ENCODE measurements at regions not wholly inside any gene's neighbourhood (a gene's known extent, or its start where the extent isn't known, plus 50 kb on each side); places are given as distances from the start of the nearest gene placed in this dataset.
"Not testable (repeated sequence)": the region's sequence is repeated elsewhere in the genome, so short reads cannot be mapped to it uniquely, and the experiment has no call there.

DNA sequence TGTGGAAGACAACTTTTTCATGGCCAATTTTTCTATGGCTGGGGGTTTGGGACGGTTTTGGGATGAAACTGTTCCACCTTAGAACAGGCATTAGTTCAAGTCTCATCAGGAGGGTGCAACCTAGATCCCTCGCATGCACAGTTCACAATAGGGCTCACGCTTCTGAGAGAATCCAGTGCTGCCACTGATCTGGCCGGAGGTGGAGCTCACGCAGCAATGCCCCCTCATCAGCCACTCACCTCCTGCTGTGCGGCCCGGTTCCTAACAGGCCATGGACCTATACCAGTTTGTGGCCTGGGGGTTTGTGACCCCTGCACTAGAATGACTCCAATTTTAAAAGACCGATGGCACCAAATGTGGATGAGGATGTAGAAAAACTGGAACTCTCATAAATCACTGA is 127.2 kb upstream of the IER5L start:
- ATAC-seq = no peak

DNA sequence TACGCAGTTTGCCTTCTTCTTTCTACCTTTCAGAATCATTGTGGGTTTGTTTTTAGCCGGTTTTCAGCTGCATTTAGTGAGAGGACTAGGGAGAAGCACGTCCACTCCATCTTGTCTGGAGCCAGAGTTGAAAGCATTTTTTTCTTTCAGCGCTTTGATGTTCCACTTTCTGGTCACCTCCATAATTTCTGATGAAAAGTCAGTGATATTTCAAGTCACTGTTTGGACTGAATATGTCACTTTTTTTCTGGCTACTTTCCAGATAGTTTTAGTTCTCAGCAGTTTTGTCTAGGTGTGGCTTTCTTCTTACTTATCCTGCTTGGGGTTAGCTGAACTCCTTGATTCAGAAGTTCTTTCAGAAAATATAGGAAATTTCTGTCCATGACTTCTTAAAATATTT is 123.9 kb upstream of the IER5L start:
- DNase-seq = no peak
- H3K36me3 ChIP-seq = no peaks in the 10 kb centered on the region
- peaks cover 0 to 9% (median 0%) of the 10 kb centered on the region in 12 donors for H3K9me3 ChIP-seq
- ATAC-seq = no peak
- no peak for TF ChIP-seq POLR2A (IDR thresholded peaks at IDR 0.05)
- TF ChIP-seq, protein P1, sequence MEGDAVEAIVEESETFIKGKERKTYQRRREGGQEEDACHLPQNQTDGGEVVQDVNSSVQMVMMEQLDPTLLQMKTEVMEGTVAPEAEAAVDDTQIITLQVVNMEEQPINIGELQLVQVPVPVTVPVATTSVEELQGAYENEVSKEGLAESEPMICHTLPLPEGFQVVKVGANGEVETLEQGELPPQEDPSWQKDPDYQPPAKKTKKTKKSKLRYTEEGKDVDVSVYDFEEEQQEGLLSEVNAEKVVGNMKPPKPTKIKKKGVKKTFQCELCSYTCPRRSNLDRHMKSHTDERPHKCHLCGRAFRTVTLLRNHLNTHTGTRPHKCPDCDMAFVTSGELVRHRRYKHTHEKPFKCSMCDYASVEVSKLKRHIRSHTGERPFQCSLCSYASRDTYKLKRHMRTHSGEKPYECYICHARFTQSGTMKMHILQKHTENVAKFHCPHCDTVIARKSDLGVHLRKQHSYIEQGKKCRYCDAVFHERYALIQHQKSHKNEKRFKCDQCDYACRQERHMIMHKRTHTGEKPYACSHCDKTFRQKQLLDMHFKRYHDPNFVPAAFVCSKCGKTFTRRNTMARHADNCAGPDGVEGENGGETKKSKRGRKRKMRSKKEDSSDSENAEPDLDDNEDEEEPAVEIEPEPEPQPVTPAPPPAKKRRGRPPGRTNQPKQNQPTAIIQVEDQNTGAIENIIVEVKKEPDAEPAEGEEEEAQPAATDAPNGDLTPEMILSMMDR (IDR thresholded peaks at IDR 0.05) = no peak
- no peak overlapping the region for H3K27ac ChIP-seq
- no peaks in the 10 kb centered on the region for H3K27me3 ChIP-seq
- no peak overlapping the region for H3K4me3 ChIP-seq
- WGBS, 4 donors = 86 to 92% (median 89%) methylated on average over 4 of the region's 4 CpGs
- intact Hi-C loops (cut with DNase I) = no loop called here
- no peaks in the 10 kb centered on the region for H3K4me1 ChIP-seq

More for the DNA sequence above, 127.2 kb upstream of the IER5L start:
- no peak overlapping the region for H3K4me3 ChIP-seq
- DNase-seq = peak in 1 of 5 donors; percentile 9
- H3K9me3 ChIP-seq = peaks cover 0 to 9% (median 0%) of the 10 kb centered on the region in 12 donors
- WGBS, 4 donors = 80 to 89% (median 84%) methylated on average over 8 of the region's 8 CpGs
- no peak overlapping the region for H3K27ac ChIP-seq
- H3K4me1 ChIP-seq = no peaks in the 10 kb centered on the region
- H3K27me3 ChIP-seq = no peaks in the 10 kb centered on the region
- intact Hi-C loops (cut with DNase I) = no loop called here
- no peaks in the 10 kb centered on the region for H3K36me3 ChIP-seq
- TF ChIP-seq, protein P1 (IDR thresholded peaks at IDR 0.05) = no peak
- TF ChIP-seq POLR2A (IDR thresholded peaks at IDR 0.05) = no peak

DNA sequence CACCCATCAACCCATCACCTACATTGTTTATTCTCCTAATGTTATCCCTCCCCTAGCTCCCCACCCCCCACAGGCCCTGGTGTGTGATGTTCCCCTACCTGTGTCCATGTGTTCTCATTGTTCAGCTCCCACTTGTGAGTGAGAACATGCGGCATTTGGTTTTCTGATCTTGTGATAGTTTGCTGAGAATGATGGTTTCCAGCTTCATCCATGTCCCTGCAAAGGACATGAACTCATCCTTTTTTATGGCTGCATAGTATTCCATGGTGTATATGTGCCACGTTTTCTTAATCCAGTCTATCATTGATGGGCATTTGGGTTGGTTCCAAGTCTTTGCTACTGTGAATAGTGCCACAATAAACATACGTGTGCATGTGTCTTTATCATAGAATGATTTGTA is 118.1 kb upstream of the IER5L start:
- H3K27me3 ChIP-seq; intact Hi-C loops (cut with DNase I); ATAC-seq; H3K4me3 ChIP-seq; H3K4me1 ChIP-seq; H3K27ac ChIP-seq; H3K36me3 ChIP-seq: not testable (repeated sequence)
- peaks cover 0 to 18% (median 8%) of the 10 kb centered on the region in 12 donors for H3K9me3 ChIP-seq
- WGBS, 4 donors = 88 to 95% (median 92%) methylated on average over 2 to 3 of the region's 3 CpGs
- peak in 1 of 5 donors; percentile 2 for DNase-seq

DNA sequence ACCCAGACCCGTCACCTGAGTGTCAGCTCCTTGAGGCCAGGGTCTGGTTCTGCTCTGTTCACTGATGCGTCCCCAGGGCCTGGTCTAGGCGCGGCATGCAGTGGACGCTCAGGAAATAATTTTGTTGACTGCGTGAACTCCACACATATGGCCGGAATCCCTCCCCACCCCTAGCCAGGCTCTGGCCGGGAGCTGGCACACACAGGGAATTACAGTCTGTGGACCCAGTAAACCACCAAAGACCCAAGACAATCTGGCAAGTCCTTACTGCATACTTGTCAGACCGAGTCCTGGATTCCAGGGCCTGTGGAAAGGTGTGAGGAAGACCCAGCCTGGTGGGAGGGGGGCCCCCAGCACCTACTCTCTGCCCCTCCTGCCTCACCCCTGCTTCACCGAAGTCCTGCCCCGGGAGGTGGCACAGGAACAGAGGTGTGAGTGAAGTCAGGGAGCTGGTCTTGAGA is 113.0 kb upstream of the IER5L start:
- DNase-seq = peak in 1 of 5 donors; percentile 8
- TF ChIP-seq, protein P1 (IDR thresholded peaks at IDR 0.05) = no peak
- no peak for TF ChIP-seq POLR2A (IDR thresholded peaks at IDR 0.05)
- Histone ChIP-seq H3K27me3 (no peaks in the 10 kb centered on the region), H3K9me3 (peaks cover 0 to 12% (median 6%) of the 10 kb centered on the region in 12 donors), H3K36me3 (no peaks in the 10 kb centered on the region), H3K27ac (no peak overlapping the region), H3K4me3 (no peak overlapping the region), H3K4me1 (no peaks in the 10 kb centered on the region)
- WGBS, 4 donors = 74 to 80% (median 77%) methylated on average over 6 to 11 of the region's 11 CpGs
- ATAC-seq = no peak
- intact Hi-C loops (cut with DNase I) = no loop called here

DNA sequence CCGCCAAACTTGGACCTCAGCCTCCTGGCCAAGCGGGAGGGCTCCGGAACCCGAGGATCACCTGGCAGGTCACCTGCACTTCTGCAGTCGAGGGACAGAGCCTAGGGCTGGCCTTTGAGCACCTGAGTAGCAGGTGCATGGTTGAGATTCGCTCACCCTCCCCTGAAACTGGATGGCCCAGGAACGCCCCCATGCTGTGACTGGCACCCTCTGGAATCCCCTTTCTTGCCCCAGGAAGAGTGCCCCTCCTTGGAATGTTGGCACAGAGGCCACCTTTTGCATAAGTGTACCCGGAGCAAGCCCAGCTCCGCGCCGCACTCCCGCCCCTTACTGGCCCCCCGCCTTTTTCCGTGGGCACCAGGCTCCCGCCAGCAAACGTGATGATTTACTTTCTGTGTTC is 112.5 kb upstream of the IER5L start:
- Histone ChIP-seq H3K4me3 (no peak overlapping the region), H3K27ac (no peak overlapping the region), H3K27me3 (no peaks in the 10 kb centered on the region), H3K9me3 (peaks cover 0 to 7% (median 2%) of the 10 kb centered on the region in 12 donors), H3K36me3 (no peaks in the 10 kb centered on the region), H3K4me1 (no peaks in the 10 kb centered on the region)
- WGBS, 4 donors = 80 to 89% (median 85%) methylated on average over 16 of the region's 16 CpGs
- no peak for TF ChIP-seq POLR2A (IDR thresholded peaks at IDR 0.05)
- TF ChIP-seq, protein P1 (IDR thresholded peaks at IDR 0.05) = no peak
- intact Hi-C loops (cut with DNase I) = no loop called here
- no peak for ATAC-seq
- DNase-seq = peak in 1 of 5 donors; percentile 6

Measured in heart left ventricle (tissue), 16 donors.